Breast epithelium (tissue), 4 donors: ENCODE measurements at regions not wholly inside any gene's neighbourhood (a gene's known extent, or its start where the extent isn't known, plus 50 kb on each side); places are given as distances from the start of the nearest gene placed in this dataset.

Experiments used
- DNase-seq, 2 donors: peaks; one replicate each; pipeline ENCODE4 v3.0.0-alpha.2; 2019; ENCODE audit warnings: low spot score in 2 of 2
- H3K27ac ChIP-seq, 2 donors: fragments of 200-600 bp; sonication (generic) in 1 of 2; one replicate each; pipeline ENCODE4 v1.5.1; 2016 to 2019; ENCODE audit warnings: mild to moderate bottlenecking in 1 of 2
- H3K27me3 ChIP-seq, 2 donors: fragments of 200-600 bp; sonication (generic) in 1 of 2; one replicate each; pipeline versions ENCODE4 v1.5.1 to v1.6.0; 2017 to 2019; ENCODE audit warnings: control low read depth in 1 of 2, mild to moderate bottlenecking in 1 of 2
- H3K36me3 ChIP-seq: fragments of 200-600 bp; one replicate; pipeline ENCODE4 v1.5.1; 2019
- H3K4me1 ChIP-seq, 2 donors: fragments of 200-600 bp; sonication (generic); one replicate each; pipeline ENCODE4 v1.5.1; 2016 to 2019; ENCODE audit warnings: control low read depth in 1 of 2
- H3K4me3 ChIP-seq, 3 donors: fragments of 200-600 bp; sonication (generic); 1 replicate in 2 of 3; 2 replicates in 1 of 3; pipeline ENCODE4 v1.5.1; 2016 to 2019; ENCODE audit warnings: mild to moderate bottlenecking in 3 of 3, moderate library complexity in 2 of 3
- H3K9me3 ChIP-seq, 2 donors: fragments of 200-600 bp; sonication (generic) in 1 of 2; one replicate each; pipeline ENCODE4 v1.5.1; 2016 to 2019; ENCODE audit warnings: control low read depth in 1 of 2
- CTCF ChIP-seq, 3 donors: fragments of 450-650 bp; IDR thresholded peaks; one replicate each; pipeline ENCODE4 v1.5.1; 2016 to 2017; ENCODE audit warnings: antibody characterized with exemption in 3 of 3, mild to moderate bottlenecking in 3 of 3, moderate library complexity in 3 of 3
- POLR2A ChIP-seq: fragments of 450-650 bp; IDR thresholded peaks from one replicate; pipeline ENCODE4 v1.6.1; 2016; ENCODE audit warnings: antibody characterized with exemption, mild to moderate bottlenecking, moderate library complexity
- POLR2AphosphoS5 ChIP-seq, 3 donors: sonication (generic); formaldehyde crosslinking; IDR thresholded peaks; one replicate each; pipeline ENCODE4 v1.6.1; 2017; ENCODE audit warnings: antibody characterized with exemption in 3 of 3
- intact Hi-C: fragments of 100-400 bp; cut with DNase I; formaldehyde crosslinking; loops from one replicate; pipeline ENCODE4 v1.15.1; 2023; ENCODE audit warnings: low total_unique reads

- no peaks in the 10 kb centered on the region for H3K9me3 ChIP-seq
- peak in 1 of 2 donors; percentile 40 for DNase-seq
- no peak overlapping the region for H3K27ac ChIP-seq
These were observed 62.1 kb upstream of the HDAC4 start for GRCh38 chr2:239462671-239463506.

GRCh38 chr2:239462191-239462515 lies 61.3 kb upstream of the HDAC4 start:
- Histone ChIP-seq H3K9me3 (no peaks in the 10 kb centered on the region), H3K4me1 (peaks cover 0 to 4% of the 10 kb centered on the region in 2 donors), H3K36me3 (no peaks in the 10 kb centered on the region), H3K27me3 (no peaks in the 10 kb centered on the region), H3K4me3 (no peak overlapping the region), H3K27ac (no peak overlapping the region)
- TF ChIP-seq POLR2A: no peak
- TF ChIP-seq CTCF (IDR thresholded peaks at IDR 0.05): no peak
- TF ChIP-seq POLR2AphosphoS5 (IDR thresholded peaks at IDR 0.05): no peak
- no peak for DNase-seq
- intact Hi-C loops: no loop called here

More at GRCh38 chr2:239462671-239463506, 62.1 kb upstream of the HDAC4 start:
- intact Hi-C loops: no loop called here
- TF ChIP-seq POLR2AphosphoS5 (IDR thresholded peaks at IDR 0.05): no peak
- Histone ChIP-seq H3K27me3 (no peaks in the 10 kb centered on the region), H3K4me1 (peaks cover 0 to 4% of the 10 kb centered on the region in 2 donors), H3K36me3 (no peaks in the 10 kb centered on the region), H3K4me3 (no peak overlapping the region)

- TF ChIP-seq POLR2AphosphoS5 (IDR thresholded peaks at IDR 0.05) (no peak), CTCF (IDR thresholded peaks at IDR 0.05) (no peak), POLR2A (no peak)
- no peak overlapping the region for H3K4me3 ChIP-seq
- no peaks in the 10 kb centered on the region for H3K36me3 ChIP-seq
- no peaks in the 10 kb centered on the region for H3K27me3 ChIP-seq
- intact Hi-C loops: no loop called here
- no peak overlapping the region for H3K27ac ChIP-seq
- peak in 1 of 2 donors; percentile 39 for DNase-seq
- H3K9me3 ChIP-seq: no peaks in the 10 kb centered on the region
- peaks cover 0 to 4% of the 10 kb centered on the region in 2 donors for H3K4me1 ChIP-seq
These were observed 60.7 kb upstream of the HDAC4 start for GRCh38 chr2:239461291-239462190.

- intact Hi-C loops: no loop called here
- Histone ChIP-seq H3K9me3 (no peaks in the 10 kb centered on the region), H3K27ac (no peak overlapping the region), H3K27me3 (no peaks in the 10 kb centered on the region), H3K4me1 (peaks cover 0 to 2% of the 10 kb centered on the region in 2 donors), H3K36me3 (no peaks in the 10 kb centered on the region), H3K4me3 (no peak overlapping the region)
- TF ChIP-seq POLR2AphosphoS5 (IDR thresholded peaks at IDR 0.05) (no peak), CTCF (IDR thresholded peaks at IDR 0.05) (no peak)
- no peak for DNase-seq
These were observed 60.0 kb upstream of the HDAC4 start for GRCh38 chr2:239460780-239461179.

GRCh38 chr2:239459606-239460005 lies 58.8 kb upstream of the HDAC4 start:
- H3K36me3 ChIP-seq: no peaks in the 10 kb centered on the region
- no peaks in the 10 kb centered on the region for H3K9me3 ChIP-seq
- TF ChIP-seq CTCF (IDR thresholded peaks at IDR 0.05): no peak
- TF ChIP-seq POLR2A: no peak
- no peak for TF ChIP-seq POLR2AphosphoS5 (IDR thresholded peaks at IDR 0.05)
- intact Hi-C loops: no loop called here
- no peak overlapping the region for H3K27ac ChIP-seq
- H3K4me1 ChIP-seq: no peaks in the 10 kb centered on the region
- DNase-seq: peak in 1 of 2 donors; percentile 37
- no peaks in the 10 kb centered on the region for H3K27me3 ChIP-seq
- H3K4me3 ChIP-seq: no peak overlapping the region
